PC-9 (cell line): ENCODE measurements at regions not wholly inside any gene's neighbourhood (a gene's known extent, or its start where the extent isn't known, plus 50 kb on each side); places are given as distances from the start of the nearest gene placed in this dataset.
A peak's percentile ranks its signal among the peaks of the same experiment; 100 is the strongest.

Experiments used
- BruUV-seq: library from RNA; stranded (reverse); fragments of 400-500 nt; replicated peaks from 2 replicates; lab custom pipeline; 2021; lab: Mats Ljungman, UMichigan
- CTCF ChIA-PET: fragments of 300-600 bp; sonication (Branson Sonifier 250); formaldehyde crosslinking; loops from one replicate; lab custom pipeline; 2022; ENCODE audit warnings: antibody characterized with exemption; lab: Charles Lee
- POLR2A ChIA-PET: fragments of 300-600 bp; sonication (Branson Sonifier 250); formaldehyde crosslinking; loops from one replicate; lab custom pipeline; 2022; ENCODE audit warnings: antibody characterized with exemption; ENCODE audit not compliant: unreplicated experiment; lab: Charles Lee
- DNase-seq, 2 experiments: peaks; one replicate each; pipeline versions ENCODE4 v3.0.0 to v3.0.0-alpha.2; 2015 to 2022; ENCODE audit warnings: mixed read lengths in 1 of 2
- H2AFZ ChIP-seq: fragments of 200-600 bp; sonication (generic); 2 replicates; pipeline ENCODE4 v1.8.1; 2017; ENCODE audit warnings: antibody characterized with exemption
- H3F3A ChIP-seq: fragments of 200-600 bp; sonication (generic); 2 replicates; pipeline ENCODE4 v1.8.1; 2017; ENCODE audit warnings: antibody characterized with exemption, mild to moderate bottlenecking, low read depth; ENCODE audit not compliant: insufficient read depth
- H3K27ac ChIP-seq: fragments of 200-600 bp; sonication (generic); 2 replicates; pipeline ENCODE4 v1.6.1; 2016; ENCODE audit warnings: mixed run types
- H3K27me3 ChIP-seq: fragments of 200-600 bp; sonication (generic); 2 replicates; pipeline ENCODE4 v1.6.1; 2016; ENCODE audit warnings: low read depth, mixed run types; ENCODE audit not compliant: insufficient read depth
- H3K36me3 ChIP-seq: fragments of 200-600 bp; sonication (generic); 2 replicates; pipeline ENCODE4 v1.6.1; 2016; ENCODE audit warnings: low read depth, mixed run types
- H3K4me1 ChIP-seq: fragments of 200-600 bp; sonication (generic); replicated peaks from 2 replicates; pipeline ENCODE4 v1.6.1; 2016; ENCODE audit warnings: mixed run types; ENCODE audit not compliant: insufficient read depth
- H3K4me2 ChIP-seq: fragments of 200-600 bp; sonication (generic); 2 replicates; pipeline ENCODE4 v1.6.1; 2017; ENCODE audit warnings: mixed run types
- H3K4me3 ChIP-seq: fragments of 200-600 bp; sonication (generic); 2 replicates; pipeline ENCODE4 v1.6.1; 2016; ENCODE audit warnings: mixed run types
- H3K79me2 ChIP-seq: fragments of 200-600 bp; sonication (generic); 2 replicates; pipeline ENCODE4 v1.6.1; 2017; ENCODE audit warnings: low read depth, mixed run types
- H3K9me2 ChIP-seq: fragments of 200-600 bp; sonication (generic); 2 replicates; pipeline ENCODE4 v1.8.1; 2017; ENCODE audit warnings: mild to moderate bottlenecking; ENCODE audit not compliant: insufficient read depth
- H3K9me3 ChIP-seq: fragments of 200-600 bp; sonication (generic); 2 replicates; pipeline ENCODE4 v1.8.1; 2016; ENCODE audit warnings: low read depth; ENCODE audit not compliant: insufficient read depth
- H4K20me1 ChIP-seq: fragments of 200-600 bp; sonication (generic); 2 replicates; pipeline ENCODE4 v1.8.1; 2017; ENCODE audit not compliant: insufficient read depth
- CTCF ChIP-seq: fragments of 200-600 bp; sonication (generic); conservative IDR thresholded peaks from 2 replicates; pipeline ENCODE4 v1.6.1; 2017; ENCODE audit warnings: mixed run types, antibody characterized with exemption, mild to moderate bottlenecking, moderate library complexity
- EZH2 ChIP-seq: fragments of 200-600 bp; sonication (generic); IDR thresholded peaks from 2 replicates; pipeline ENCODE4 v1.8.0; 2017; ENCODE audit warnings: antibody characterized with exemption, low read depth
- intact Hi-C: fragments of 100-400 bp; cut with micrococcal nuclease; formaldehyde crosslinking; loops from one replicate; pipeline ENCODE4 v1.10.0; 2022; ENCODE audit not compliant: unreplicated experiment

- Histone ChIP-seq H3K79me2 (no peaks in the 10 kb centered on the region), H3K9me3 (no peaks in the 10 kb centered on the region), H3K36me3 (no peaks in the 10 kb centered on the region), H3F3A (peaks cover 5% of the 10 kb centered on the region; the same call in 1 of the 2 replicates), H4K20me1 (no peaks in the 10 kb centered on the region), H3K9me2 (no peaks in the 10 kb centered on the region), H2AFZ (no peak overlapping the region), H3K4me2 (no peak overlapping the region), H3K27me3 (no peaks in the 10 kb centered on the region), H3K4me1 (peaks cover 7% of the 10 kb centered on the region; the same call in 1 of the 2 replicates), H3K27ac (no peak overlapping the region), H3K4me3 (no peak overlapping the region)
- ChIA-PET CTCF (no interaction called here), POLR2A (no interaction called here)
- DNase-seq, result no peak
- intact Hi-C loops, result loop anchor here (5.0 kb wide), 1 partner anchor 176 kb away; no protein-coding TSS in a partner anchor
- TF ChIP-seq EZH2 (no peak), CTCF (no peak)
- BruUV-seq, result no TSS peak
Observed at GRCh38 chr16:73172973-73173709, 125.2 kb upstream of the ZFHX3 start.

- POLR2A ChIA-PET, result no interaction called here
- H3K36me3 ChIP-seq, result no peaks in the 10 kb centered on the region
- H4K20me1 ChIP-seq, result no peaks in the 10 kb centered on the region
- intact Hi-C loops, result loop anchor here (5.0 kb wide), 1 partner anchor 175 kb away; no protein-coding TSS in a partner anchor
- no peaks in the 10 kb centered on the region for H3K9me2 ChIP-seq
- no peaks in the 10 kb centered on the region for H3K79me2 ChIP-seq
- DNase-seq, result peak in 1 of 2 experiments; percentile 23
- H2AFZ ChIP-seq, result no peak overlapping the region
- peaks cover 5% of the 10 kb centered on the region; the same call in 1 of the 2 replicates for H3F3A ChIP-seq
- H3K27ac ChIP-seq, result no peak overlapping the region
- BruUV-seq, result no TSS peak
- H3K4me3 ChIP-seq, result no peak overlapping the region
- no peaks in the 10 kb centered on the region for H3K27me3 ChIP-seq
- CTCF ChIA-PET, result no interaction called here
- peaks cover 6% of the 10 kb centered on the region; the same call in 1 of the 2 replicates for H3K4me1 ChIP-seq
- H3K4me2 ChIP-seq, result no peak overlapping the region
- H3K9me3 ChIP-seq, result no peaks in the 10 kb centered on the region
- TF ChIP-seq EZH2 (no peak), CTCF (peak; percentile 54)
Observed at GRCh38 chr16:73172241-73172972, 124.5 kb upstream of the ZFHX3 start.

GRCh38 chr16:73171901-73172240 is 123.9 kb upstream of the ZFHX3 start:
- no peak overlapping the region for H3K4me3 ChIP-seq
- BruUV-seq, result no TSS peak
- POLR2A ChIA-PET, result no interaction called here
- H3K27me3 ChIP-seq, result no peaks in the 10 kb centered on the region
- H3K79me2 ChIP-seq, result no peaks in the 10 kb centered on the region
- no peaks in the 10 kb centered on the region for H3K9me3 ChIP-seq
- no peak overlapping the region for H3K27ac ChIP-seq
- no peak for TF ChIP-seq EZH2
- TF ChIP-seq CTCF, result no peak
- no peaks in the 10 kb centered on the region for H3K36me3 ChIP-seq
- H2AFZ ChIP-seq, result no peak overlapping the region
- no peaks in the 10 kb centered on the region for H3K9me2 ChIP-seq
- H3K4me2 ChIP-seq, result no peak overlapping the region
- intact Hi-C loops, result loop anchor here (5.0 kb wide), 1 partner anchor 175 kb away; no protein-coding TSS in a partner anchor
- CTCF ChIA-PET, result no interaction called here
- peaks cover under 1% of the 10 kb centered on the region; the same call in 1 of the 2 replicates for H3F3A ChIP-seq
- no peaks in the 10 kb centered on the region for H4K20me1 ChIP-seq
- H3K4me1 ChIP-seq, result peaks cover under 1% of the 10 kb centered on the region; the same call in 1 of the 2 replicates
- no peak for DNase-seq
